Smooth muscle cell (in vitro differentiated cells): ENCODE measurements at regions not wholly inside any gene's neighbourhood (a gene's known extent, or its start where the extent isn't known, plus 50 kb on each side); places are given as distances from the start of the nearest gene placed in this dataset.

Source experiments
- DNase-seq: peaks from one replicate; lab custom pipeline; 2025; ENCODE audit not compliant: unreplicated experiment; lab: John Stamatoyannopoulos, UW
- H2AFZ ChIP-seq: fragments of 200-600 bp; sonication (generic); 2 replicates; pipeline ENCODE4 v1.6.0; 2016; ENCODE audit warnings: antibody characterized with exemption, low read depth, mild to moderate bottlenecking
- H3F3A ChIP-seq: fragments of 200-600 bp; sonication (generic); 2 replicates; pipeline ENCODE4 v1.6.0; 2017; ENCODE audit warnings: antibody characterized with exemption, low read depth
- H3K27ac ChIP-seq: fragments of 200-600 bp; sonication (generic); 2 replicates; pipeline ENCODE4 v1.5.1; 2016; ENCODE audit warnings: low read depth, mild to moderate bottlenecking
- H3K27me3 ChIP-seq: fragments of 200-600 bp; sonication (generic); 2 replicates; pipeline ENCODE4 v1.6.1; 2016; ENCODE audit warnings: low read depth, mild to moderate bottlenecking
- H3K36me3 ChIP-seq: fragments of 200-600 bp; sonication (generic); 2 replicates; pipeline ENCODE4 v1.5.1; 2016; ENCODE audit warnings: low read depth
- H3K4me1 ChIP-seq: fragments of 200-600 bp; sonication (generic); 2 replicates; pipeline ENCODE4 v1.5.1; 2016; ENCODE audit warnings: low read depth
- H3K4me2 ChIP-seq: fragments of 200-600 bp; sonication (generic); 2 replicates; pipeline ENCODE4 v1.6.0; 2016; ENCODE audit warnings: mild to moderate bottlenecking
- H3K4me3 ChIP-seq: fragments of 200-600 bp; sonication (generic); 2 replicates; pipeline ENCODE4 v1.5.1; 2016; ENCODE audit warnings: mild to moderate bottlenecking
- H3K79me2 ChIP-seq: fragments of 200-600 bp; sonication (generic); 2 replicates; pipeline ENCODE4 v1.6.0; 2016; ENCODE audit warnings: low read depth, mild to moderate bottlenecking
- H3K9ac ChIP-seq: fragments of 200-600 bp; sonication (generic); 2 replicates; pipeline ENCODE4 v1.6.0; 2016; ENCODE audit warnings: low read depth
- H3K9me3 ChIP-seq: fragments of 200-600 bp; sonication (generic); replicated peaks from 2 replicates; pipeline ENCODE4 v1.5.1; 2016; ENCODE audit warnings: low read depth
- H4K20me1 ChIP-seq: fragments of 200-600 bp; sonication (generic); 2 replicates; pipeline ENCODE4 v1.6.0; 2016; ENCODE audit warnings: low read depth
- WGBS: methylation state at CpG from one replicate; pipeline ENCODE4 v1.1.7; 2016; ENCODE audit warnings: low lambda C conversion rate; 5-methylcytosine and 5-hydroxymethylcytosine counted together
- TF ChIP-seq, protein P1 (sequence below): fragments of 200-600 bp; sonication (generic); IDR thresholded peaks from 2 replicates; pipeline ENCODE4 v1.5.1; 2017; ENCODE audit warnings: borderline replicate concordance, mild to moderate bottlenecking, antibody characterized with exemption; ENCODE audit not compliant: insufficient read depth, poor library complexity, severe bottlenecking

- Histone ChIP-seq H3K36me3 (no peaks in the 10 kb centered on the region), H3K4me1 (peaks cover 5% of the 10 kb centered on the region), H3K9me3 (no peaks in the 10 kb centered on the region), H4K20me1 (no peaks in the 10 kb centered on the region), H3K79me2 (no peaks in the 10 kb centered on the region), H3K27ac (no peak overlapping the region), H3K9ac (no peak overlapping the region), H3K4me2 (no peak overlapping the region), H3K4me3 (no peak overlapping the region), H3K27me3 (no peaks in the 10 kb centered on the region), H3F3A (no peaks in the 10 kb centered on the region), H2AFZ (no peak overlapping the region)
- 72% methylated on average over 4 of the region's 4 CpGs for WGBS
- no peak for DNase-seq
- TF ChIP-seq, protein P1, sequence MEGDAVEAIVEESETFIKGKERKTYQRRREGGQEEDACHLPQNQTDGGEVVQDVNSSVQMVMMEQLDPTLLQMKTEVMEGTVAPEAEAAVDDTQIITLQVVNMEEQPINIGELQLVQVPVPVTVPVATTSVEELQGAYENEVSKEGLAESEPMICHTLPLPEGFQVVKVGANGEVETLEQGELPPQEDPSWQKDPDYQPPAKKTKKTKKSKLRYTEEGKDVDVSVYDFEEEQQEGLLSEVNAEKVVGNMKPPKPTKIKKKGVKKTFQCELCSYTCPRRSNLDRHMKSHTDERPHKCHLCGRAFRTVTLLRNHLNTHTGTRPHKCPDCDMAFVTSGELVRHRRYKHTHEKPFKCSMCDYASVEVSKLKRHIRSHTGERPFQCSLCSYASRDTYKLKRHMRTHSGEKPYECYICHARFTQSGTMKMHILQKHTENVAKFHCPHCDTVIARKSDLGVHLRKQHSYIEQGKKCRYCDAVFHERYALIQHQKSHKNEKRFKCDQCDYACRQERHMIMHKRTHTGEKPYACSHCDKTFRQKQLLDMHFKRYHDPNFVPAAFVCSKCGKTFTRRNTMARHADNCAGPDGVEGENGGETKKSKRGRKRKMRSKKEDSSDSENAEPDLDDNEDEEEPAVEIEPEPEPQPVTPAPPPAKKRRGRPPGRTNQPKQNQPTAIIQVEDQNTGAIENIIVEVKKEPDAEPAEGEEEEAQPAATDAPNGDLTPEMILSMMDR, result no peak
These were observed 136.5 kb upstream of the PRNP start for GRCh38 chr20:4549711-4550259.

DNA sequence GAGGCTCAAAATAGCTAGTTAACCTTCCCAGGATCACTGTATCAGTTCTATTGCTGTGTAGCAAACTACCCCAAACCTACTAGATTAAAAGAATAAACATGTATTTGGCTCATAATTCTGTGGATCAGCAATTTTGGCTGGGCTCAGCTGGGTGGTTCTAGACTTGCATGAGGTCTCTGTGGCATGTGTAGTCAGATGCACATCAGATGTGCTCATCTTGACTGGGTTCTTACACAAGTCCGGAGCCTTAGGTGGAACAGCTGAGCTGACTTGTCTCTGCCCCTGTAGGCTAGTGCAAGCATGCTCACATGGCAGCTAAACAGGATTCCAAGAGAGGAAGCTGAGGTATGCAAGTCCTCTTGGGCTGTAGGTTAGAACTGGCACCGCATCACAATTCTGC is 137.7 kb upstream of the PRNP start:
- Histone ChIP-seq H3K27me3 (no peaks in the 10 kb centered on the region), H3K9me3 (no peaks in the 10 kb centered on the region), H3K4me3 (no peak overlapping the region), H4K20me1 (no peaks in the 10 kb centered on the region), H3K27ac (no peak overlapping the region), H3F3A (no peaks in the 10 kb centered on the region), H3K4me2 (no peak overlapping the region), H3K9ac (no peak overlapping the region), H3K79me2 (no peaks in the 10 kb centered on the region), H3K36me3 (no peaks in the 10 kb centered on the region), H3K4me1 (peaks cover 5% of the 10 kb centered on the region), H2AFZ (no peak overlapping the region)
- DNase-seq, result no peak
- TF ChIP-seq, protein P1, result no peak
- 96% methylated on average over 2 of the region's 2 CpGs for WGBS

DNA sequence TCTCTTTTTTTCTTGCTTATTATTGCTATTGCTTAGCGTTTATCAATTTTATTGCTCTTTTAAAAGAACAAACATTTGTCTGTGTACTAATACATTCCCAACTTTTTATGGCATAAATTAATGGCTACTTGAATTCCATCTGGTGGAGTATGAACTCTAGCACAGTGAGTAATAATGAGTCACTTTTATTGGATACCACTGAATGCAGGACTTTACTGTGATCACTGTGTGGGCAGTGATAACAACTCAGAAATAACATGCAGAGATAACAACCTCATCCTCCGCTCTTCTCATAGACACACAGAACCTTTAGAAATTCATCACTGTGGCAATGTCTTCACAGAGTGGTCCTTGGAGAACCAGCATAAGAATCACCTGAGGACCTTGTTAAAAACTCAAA is 139.5 kb upstream of the PRNP start:
- H3K9me3 ChIP-seq, result no peaks in the 10 kb centered on the region
- no peaks in the 10 kb centered on the region for H3F3A ChIP-seq
- no peak overlapping the region for H3K27ac ChIP-seq
- H3K9ac ChIP-seq, result no peak overlapping the region
- peaks cover 5% of the 10 kb centered on the region for H3K4me1 ChIP-seq
- H3K36me3 ChIP-seq, result no peaks in the 10 kb centered on the region
- TF ChIP-seq, protein P1, result no peak
- H3K4me3 ChIP-seq, result no peak overlapping the region
- no peaks in the 10 kb centered on the region for H4K20me1 ChIP-seq
- no peak for DNase-seq
- H3K4me2 ChIP-seq, result peak overlapping the region; percentile 63
- no peaks in the 10 kb centered on the region for H3K27me3 ChIP-seq
- H2AFZ ChIP-seq, result no peak overlapping the region
- 20% methylated on average over 2 of the region's 2 CpGs for WGBS
- no peaks in the 10 kb centered on the region for H3K79me2 ChIP-seq

- TF ChIP-seq, protein P1, result no peak
- Histone ChIP-seq H3K4me1 (peaks cover 5% of the 10 kb centered on the region), H3K9ac (no peak overlapping the region), H2AFZ (no peak overlapping the region), H3K9me3 (no peaks in the 10 kb centered on the region), H3K36me3 (no peaks in the 10 kb centered on the region), H3K4me2 (peak overlapping the region; percentile 63), H3K4me3 (no peak overlapping the region), H3K27ac (no peak overlapping the region), H4K20me1 (no peaks in the 10 kb centered on the region), H3K79me2 (no peaks in the 10 kb centered on the region), H3F3A (no peaks in the 10 kb centered on the region), H3K27me3 (no peaks in the 10 kb centered on the region)
- 85% methylated on average over 1 of the region's 1 CpG for WGBS
- DNase-seq, result no peak
These were observed 139.9 kb upstream of the PRNP start for GRCh38 chr20:4546342-4546741.
